IMR-90 (cell line): ENCODE measurements at regions not wholly inside any gene's neighbourhood (a gene's known extent, or its start where the extent isn't known, plus 50 kb on each side); places are given as distances from the start of the nearest gene placed in this dataset.

Source experiments
- ATAC-seq: fragments of 200-7000 bp; cut with Tn5 transposase; 2 replicates; pipeline ENCODE4 v1.9.1; 2020; ENCODE audit warnings: low read depth, mild to moderate bottlenecking, moderate library complexity
- BruUV-seq: library from RNA; stranded (reverse); fragments of 400-500 nt; replicated peaks from 2 replicates; lab custom pipeline; 2021; lab: Mats Ljungman, UMichigan
- CTCF ChIA-PET: fragments of 300-600 bp; formaldehyde crosslinking; extraction: SDS; loops from one replicate; lab custom pipeline; 2021; ENCODE audit warnings: antibody characterized with exemption; lab: Yijun Ruan, JAX
- POLR2A ChIA-PET: fragments of 300-600 bp; sonication (Branson Sonifier 250); formaldehyde crosslinking; loops from one replicate; lab custom pipeline; 2022; ENCODE audit warnings: antibody characterized with exemption; ENCODE audit not compliant: unreplicated experiment; lab: Charles Lee
- DNase-seq: peaks from one replicate; pipeline ENCODE4 v3.0.0; 2013
- H2AFZ ChIP-seq: replicated peaks from 2 replicates; pipeline ENCODE3; 2013; ENCODE audit warnings: low read length, mild to moderate bottlenecking; ENCODE audit not compliant: poor library complexity
- H2AK5ac ChIP-seq: 2 replicates; pipeline ENCODE4 v1.6.1; 2013; ENCODE audit warnings: low read depth, low read length, inconsistent platforms
- H2AK9ac ChIP-seq: replicated peaks from 2 replicates; pipeline ENCODE3; 2013; ENCODE audit warnings: mild to moderate bottlenecking, low read depth, low read length, moderate library complexity; ENCODE audit not compliant: poor library complexity
- H2BK120ac ChIP-seq: 2 replicates; pipeline ENCODE4 v1.6.1; 2013; ENCODE audit warnings: low read depth, low read length, inconsistent platforms
- H2BK15ac ChIP-seq: 3 replicates; pipeline ENCODE4 v1.6.1; 2013; ENCODE audit warnings: low read depth, low read length, inconsistent platforms
- H2BK20ac ChIP-seq: 2 replicates; pipeline ENCODE4 v1.6.1; 2013; ENCODE audit warnings: low read depth, mild to moderate bottlenecking, inconsistent platforms, low read length, moderate library complexity
- H2BK5ac ChIP-seq: 2 replicates; pipeline ENCODE4 v1.6.1; 2013; ENCODE audit warnings: mild to moderate bottlenecking, low read depth, low read length, inconsistent platforms; ENCODE audit not compliant: poor library complexity, severe bottlenecking
- H3K14ac ChIP-seq: replicated peaks from 2 replicates; pipeline ENCODE4 v1.6.1; 2013; ENCODE audit warnings: low read depth, low read length, inconsistent platforms
- H3K18ac ChIP-seq: 2 replicates; pipeline ENCODE4 v1.6.1; 2013; ENCODE audit warnings: low read depth, low read length, control low read depth
- H3K23ac ChIP-seq: 2 replicates; pipeline ENCODE4 v1.6.1; 2013; ENCODE audit warnings: low read depth, low read length, inconsistent platforms
- H3K27ac ChIP-seq: 2 replicates; pipeline ENCODE4 v1.5.1; 2013; ENCODE audit warnings: mild to moderate bottlenecking, control low read depth, low read length; ENCODE audit not compliant: insufficient read depth
- H3K27me3 ChIP-seq: 2 replicates; pipeline ENCODE4 v1.6.1; 2013; ENCODE audit warnings: low read length; ENCODE audit not compliant: control insufficient read depth, insufficient read depth
- H3K36me3 ChIP-seq: 2 replicates; pipeline ENCODE4 v1.6.1; 2013; ENCODE audit warnings: low read length, mixed read lengths; ENCODE audit not compliant: control insufficient read depth, insufficient read depth
- H3K4ac ChIP-seq: 2 replicates; pipeline ENCODE4 v1.6.1; 2013; ENCODE audit warnings: low read depth, low read length, inconsistent platforms
- H3K4me1 ChIP-seq: 2 replicates; pipeline ENCODE4 v1.6.1; 2013; ENCODE audit warnings: low read length, mixed read lengths; ENCODE audit not compliant: control insufficient read depth, insufficient read depth
- H3K4me2 ChIP-seq: 2 replicates; pipeline ENCODE4 v1.6.1; 2013; ENCODE audit warnings: low read depth, mild to moderate bottlenecking, control low read depth, low read length, moderate library complexity
- H3K4me3 ChIP-seq: 2 replicates; pipeline ENCODE4 v1.5.1; 2013; ENCODE audit warnings: low read depth, mild to moderate bottlenecking, control low read depth, low read length, moderate library complexity; ENCODE audit not compliant: insufficient read depth
- H3K56ac ChIP-seq: 2 replicates; pipeline ENCODE4 v1.6.1; 2013; ENCODE audit warnings: low read length, inconsistent platforms; ENCODE audit not compliant: insufficient read depth; ENCODE audit errors: extremely low read depth
- H3K79me1 ChIP-seq, 2 experiments: 2 replicates each; pipeline ENCODE4 v1.6.1; 2013; ENCODE audit warnings: low read length in 2 of 2, inconsistent platforms in 1 of 2, low read depth in 1 of 2
- H3K9ac ChIP-seq: 2 replicates; pipeline ENCODE4 v1.6.1; 2013; ENCODE audit warnings: low read depth, low read length, control low read depth
- H3K9me1 ChIP-seq: 2 replicates; pipeline ENCODE4 v1.6.1; 2013; ENCODE audit warnings: low read length, inconsistent platforms; ENCODE audit not compliant: insufficient read depth
- H3K9me3 ChIP-seq: 2 replicates; pipeline ENCODE4 v1.6.1; 2013; ENCODE audit warnings: low read length; ENCODE audit not compliant: control insufficient read depth, insufficient read depth
- H4K20me1 ChIP-seq: 2 replicates; pipeline ENCODE4 v1.6.1; 2013; ENCODE audit warnings: low read length, inconsistent platforms; ENCODE audit not compliant: insufficient read depth
- H4K5ac ChIP-seq: 2 replicates; pipeline ENCODE4 v1.6.1; 2013; ENCODE audit warnings: mild to moderate bottlenecking, low read depth, low read length, control low read depth
- H4K8ac ChIP-seq, 2 experiments: 2 replicates each; pipeline ENCODE4 v1.6.1; 2013; ENCODE audit warnings: low read depth in 2 of 2, low read length in 2 of 2, control low read depth in 1 of 2, inconsistent platforms in 1 of 2
- H4K91ac ChIP-seq: 2 replicates; pipeline ENCODE4 v1.6.1; 2013; ENCODE audit warnings: low read depth, low read length, inconsistent platforms; ENCODE audit not compliant: insufficient read depth
- MAFK ChIP-seq: IDR thresholded peaks from 2 replicates; pipeline ENCODE4 v1.6.1; 2012; ENCODE audit warnings: low read depth, low read length, improper control_type of control experiment
- POLR2A ChIP-seq: IDR thresholded peaks from 2 replicates; pipeline ENCODE4 v1.6.1; 2012; ENCODE audit warnings: mild to moderate bottlenecking, low read depth, low read length
- RAD21 ChIP-seq: IDR thresholded peaks from 2 replicates; pipeline ENCODE4 v1.6.1; 2012; ENCODE audit warnings: low read length, improper control_type of control experiment
- RCOR1 ChIP-seq: IDR thresholded peaks from 2 replicates; pipeline ENCODE4 v1.6.1; 2012; ENCODE audit warnings: mild to moderate bottlenecking, low read length, improper control_type of control experiment; ENCODE audit not compliant: insufficient replicate concordance
- SMC3 ChIP-seq: fragments of 150-350 bp; IDR thresholded peaks from 2 replicates; pipeline ENCODE4 v1.6.1; 2016; ENCODE audit warnings: low read depth, mild to moderate bottlenecking, antibody characterized with exemption, low read length, moderate library complexity
- WGBS, 2 experiments: methylation state at CpG; one replicate each; pipeline versions ENCODE4 v1.1.5 to v1.1.7; 2013; ENCODE audit warnings: missing lambda C conversion rate in 2 of 2; ENCODE audit not compliant: insufficient read length in 1 of 2; ENCODE audit errors: extremely low coverage in 2 of 2; 5-methylcytosine and 5-hydroxymethylcytosine counted together
- dilution Hi-C: fragments of 300-500 bp; cut with HindIII; formaldehyde crosslinking; loops from one replicate; pipeline ENCODE4 v1.14.3; 2018; ENCODE audit warnings: low sequenced_read_pairs; ENCODE audit not compliant: unreplicated experiment
- in situ Hi-C: fragments of 300-500 bp; cut with MboI; formaldehyde crosslinking; loops from 3 replicates; pipeline ENCODE4 v1.14.3; 2019; ENCODE audit warnings: low sequenced_read_pairs, inconsistent platforms, mixed read lengths
- intact Hi-C: fragments of 100-400 bp; cut with micrococcal nuclease; formaldehyde crosslinking; loops from 2 replicates; pipeline ENCODE4 v1.10.0; 2022

GRCh38 chr1:222073307-222073995 lies 331.6 kb upstream of the DUSP10 start:
- no CpG with 5 or more reads among the region's 2 CpGs for WGBS, 2 experiments
- DNase-seq, result peak; percentile 84
- peak overlapping the region; percentile 90 for H2AFZ ChIP-seq
- no peak overlapping the region for H3K9ac ChIP-seq
- H2AK9ac ChIP-seq, result peak overlapping the region; percentile 35
- peak; percentile 89 for ATAC-seq
- no peak overlapping the region for H3K56ac ChIP-seq
- H3K4ac ChIP-seq, result peak overlapping the region; percentile 82
- 0 out of 2 replicates have a peak overlapping the region, but pooled peaks have one; percentile 66 for H3K23ac ChIP-seq
- H3K27ac ChIP-seq, result 0 out of 2 replicates have a peak overlapping the region, but pooled peaks have one; percentile 26
- in situ Hi-C loops (no loop called here), intact Hi-C loops (no loop called here), dilution Hi-C loops (no loop called here)
- H3K79me1 ChIP-seq, result no peaks in the 10 kb centered on the region
- peak overlapping the region; percentile 40 for H4K91ac ChIP-seq
- peak overlapping the region; percentile 43 for H4K5ac ChIP-seq
- H3K4me1 ChIP-seq, result peaks cover 6% of the 10 kb centered on the region; the same call in 1 of the 2 replicates
- H3K27me3 ChIP-seq, result no peaks in the 10 kb centered on the region
- H4K8ac ChIP-seq, result peak overlapping the region; percentile 27 to 94; a peak in 2 of 4 replicates
- H3K18ac ChIP-seq, result peak overlapping the region; percentile 32; the same call in 1 of the 2 replicates
- no peak overlapping the region for H2AK5ac ChIP-seq
- H3K9me3 ChIP-seq, result no peaks in the 10 kb centered on the region
- CTCF ChIA-PET, result no interaction called here
- no peaks in the 10 kb centered on the region for H4K20me1 ChIP-seq
- TF ChIP-seq RAD21 (peak; percentile 27; the same call in 1 of the 2 replicates), POLR2A (no peak), RCOR1 (no peak), MAFK (peak; percentile 21; the same call in 1 of the 2 replicates), SMC3 (peak; percentile 4; the same call in 1 of the 2 replicates)
- POLR2A ChIA-PET, result no interaction called here
- peak overlapping the region; percentile 64; the same call in 1 of the 3 replicates for H2BK15ac ChIP-seq
- peak overlapping the region; percentile 94 for H2BK20ac ChIP-seq
- no TSS peak for BruUV-seq
- H3K36me3 ChIP-seq, result no peaks in the 10 kb centered on the region
- H3K14ac ChIP-seq, result peak overlapping the region; percentile 85
- H3K9me1 ChIP-seq, result no peaks in the 10 kb centered on the region
- no peak overlapping the region for H3K4me3 ChIP-seq
- H3K4me2 ChIP-seq, result no peak overlapping the region
- peak overlapping the region; percentile 92 for H2BK120ac ChIP-seq
- H2BK5ac ChIP-seq, result peak overlapping the region; percentile 79
